GM21786 (cell line): ENCODE measurements at regions not wholly inside any gene's neighbourhood (a gene's known extent, or its start where the extent isn't known, plus 50 kb on each side); places are given as distances from the start of the nearest gene placed in this dataset.
"Not testable (repeated sequence)": the region's sequence is repeated elsewhere in the genome, so short reads cannot be mapped to it uniquely, and the experiment has no call there.

Experiments used
- ATAC-seq: cut with Tn5 transposase; IDR thresholded peaks from one replicate; pipeline ENCODE4 v1.9.1; 2021; ENCODE audit not compliant: unreplicated experiment

- no peak for ATAC-seq
Observed at GRCh38 chrX:145393702-145394235, 146.5 kb downstream of the SPANXN1 start.

GRCh38 chrX:145394344-145394743 lies 147.0 kb downstream of the SPANXN1 start:
- ATAC-seq, result no peak

GRCh38 chrX:145396612-145397011 lies 149.3 kb downstream of the SPANXN1 start:
- ATAC-seq, result no peak

DNA sequence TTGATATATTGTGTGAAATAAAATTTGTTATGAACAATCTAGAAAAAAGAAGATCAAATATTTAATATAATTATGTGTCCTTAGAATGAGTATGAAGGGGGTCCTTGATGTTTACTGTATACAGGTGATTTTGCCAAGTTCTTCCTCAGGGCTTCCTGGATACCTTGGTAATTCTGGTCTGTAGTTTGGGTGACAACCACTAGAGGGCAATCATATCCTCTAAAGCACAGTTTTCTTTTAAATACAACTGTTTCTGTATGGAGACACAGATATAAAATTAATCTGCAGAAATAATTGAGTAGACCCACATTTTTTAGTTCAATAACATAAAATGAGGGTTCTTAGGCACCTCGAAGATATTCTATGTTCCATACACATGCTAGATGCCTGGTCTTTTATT lies 157.7 kb downstream of the SPANXN1 start:
- ATAC-seq, result peak; percentile 74

DNA sequence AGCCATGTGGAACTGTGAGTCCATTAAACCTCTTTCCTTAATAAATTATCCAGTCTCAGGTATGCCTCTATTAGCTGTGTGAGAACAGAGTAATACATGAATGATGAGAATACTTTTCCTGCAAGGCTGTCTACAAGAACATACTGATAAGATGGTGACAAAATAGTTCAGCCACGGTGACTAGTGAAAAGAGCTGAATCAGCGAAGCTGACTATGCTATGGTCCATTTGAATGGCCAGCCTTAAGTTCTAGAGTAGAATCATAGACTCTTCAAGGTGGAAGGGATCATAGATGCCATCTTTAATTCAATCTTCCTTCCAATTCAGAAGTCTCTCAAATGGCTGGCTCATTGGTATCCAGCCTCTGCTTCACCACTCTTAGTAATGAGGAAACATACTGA lies 163.3 kb downstream of the SPANXN1 start:
- no peak for ATAC-seq

DNA sequence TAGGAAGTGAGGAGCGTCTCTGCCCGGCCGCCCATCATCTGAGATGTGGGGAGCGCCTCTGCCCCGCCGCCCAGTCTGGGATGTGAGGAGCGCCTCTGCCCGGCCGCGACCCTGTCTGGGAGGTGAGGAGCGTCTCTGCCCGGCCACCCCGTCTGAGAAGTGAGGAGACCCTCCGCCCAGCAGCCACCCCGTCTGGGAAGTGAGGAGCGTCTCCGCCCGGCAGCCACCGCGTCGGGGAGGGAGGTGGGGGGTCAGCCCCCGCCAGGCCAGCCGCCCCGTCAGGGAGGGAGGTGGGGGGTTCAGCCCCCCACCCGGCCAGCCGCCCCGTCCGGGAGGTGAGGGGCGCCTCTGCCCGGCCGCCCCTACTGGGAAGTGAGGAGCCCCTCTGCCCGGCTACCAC lies 188.9 kb downstream of the SPANXN1 start:
- not testable (repeated sequence) for ATAC-seq

DNA sequence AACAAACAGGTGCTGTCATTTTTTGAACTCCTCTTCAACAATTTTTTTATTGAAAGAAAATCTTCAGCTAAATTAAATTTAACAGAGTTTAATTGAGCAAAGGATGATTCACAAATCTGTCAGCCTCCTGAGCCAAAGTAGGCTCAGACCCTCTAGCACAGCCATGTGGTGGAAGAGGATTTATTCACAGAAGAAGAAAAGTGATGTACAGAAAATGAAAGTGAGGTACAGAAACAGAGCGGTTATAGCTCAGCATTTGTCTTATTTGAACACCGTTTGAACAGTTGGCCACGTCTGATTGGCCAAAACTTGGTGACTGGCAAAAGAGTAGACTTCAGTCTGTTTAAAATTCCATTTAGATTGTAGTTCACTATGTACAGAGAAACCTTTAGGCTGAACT lies 217.3 kb downstream of the SPANXN1 start:
- no peak for ATAC-seq

GRCh38 chrX:145475725-145476124 lies 228.4 kb downstream of the SPANXN1 start:
- ATAC-seq, result no peak

GRCh38 chrX:145484740-145485139 lies 237.4 kb downstream of the SPANXN1 start:
- ATAC-seq, result no peak

DNA sequence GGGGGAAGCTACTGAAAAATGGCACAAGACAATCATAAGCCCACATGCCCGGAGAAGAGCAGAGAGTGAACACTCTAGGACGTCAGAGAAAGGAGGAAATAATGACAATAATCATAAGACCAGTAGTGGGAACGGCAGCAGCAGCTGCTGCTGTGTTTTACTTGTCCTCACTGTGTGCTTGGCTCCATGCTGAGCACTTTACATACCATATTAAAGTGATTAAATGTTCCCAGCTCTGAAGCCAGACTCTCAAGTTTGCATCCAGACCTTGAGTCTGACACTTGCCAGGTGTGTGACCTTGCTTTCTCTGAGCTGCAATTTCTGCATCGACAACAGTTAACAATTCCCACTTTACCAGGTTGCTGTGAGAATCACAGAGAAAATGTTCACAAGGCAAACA lies 255.4 kb downstream of the SPANXN1 start:
- ATAC-seq, result no peak

DNA sequence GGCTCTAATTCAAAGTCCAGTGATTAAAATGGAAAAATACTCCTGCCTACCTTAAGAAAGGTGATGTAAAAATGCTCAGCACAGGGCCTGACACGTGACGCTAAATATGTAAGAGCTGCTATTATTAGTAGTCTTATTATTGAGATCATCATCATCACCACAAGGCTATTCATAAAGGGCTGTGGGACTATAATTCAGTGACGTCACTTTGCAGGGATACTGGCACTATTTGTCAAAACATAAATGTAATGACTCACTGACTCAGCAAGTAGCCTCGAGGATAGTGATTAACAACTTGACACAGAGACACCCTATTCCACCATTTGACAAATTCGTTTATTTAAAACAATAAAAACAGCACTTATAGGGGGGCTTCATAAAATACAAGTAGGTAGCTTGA lies 258.9 kb downstream of the SPANXN1 start:
- no peak for ATAC-seq

- ATAC-seq, result no peak
Observed at GRCh38 chrX:145524931-145525330, 277.6 kb downstream of the SPANXN1 start.

GRCh38 chrX:145532176-145532780 lies 285.0 kb downstream of the SPANXN1 start:
- peak; percentile 48 for ATAC-seq

DNA sequence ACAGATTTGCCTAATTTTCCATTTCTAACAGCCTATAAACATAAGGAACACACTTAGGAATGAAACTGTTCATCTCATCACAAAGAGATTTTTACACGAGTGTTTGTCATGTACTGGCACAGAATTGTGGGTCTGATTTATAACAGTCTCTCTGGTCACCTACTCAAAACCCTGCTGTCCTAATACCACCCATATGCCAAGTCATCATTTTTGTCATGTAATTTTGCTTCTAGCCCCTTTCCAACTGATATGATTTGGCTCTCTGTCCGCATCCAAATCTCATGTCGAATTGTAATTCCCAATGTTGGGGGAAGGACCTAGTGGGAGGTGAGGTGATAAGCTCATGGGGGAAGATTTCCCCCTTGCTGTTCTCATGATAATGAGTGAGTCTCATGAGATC lies 284.1 kb upstream of the SLITRK2 start:
- no peak for ATAC-seq

GRCh38 chrX:145549496-145549895 lies 268.1 kb upstream of the SLITRK2 start:
- ATAC-seq, result no peak

- ATAC-seq, result no peak
Observed at GRCh38 chrX:145552643-145553042, 265.0 kb upstream of the SLITRK2 start.

GRCh38 chrX:145553702-145554101 lies 263.9 kb upstream of the SLITRK2 start:
- no peak for ATAC-seq

- no peak for ATAC-seq
Observed at GRCh38 chrX:145563159-145563558, 254.5 kb upstream of the SLITRK2 start.

GRCh38 chrX:145609951-145610511 lies 207.6 kb upstream of the SLITRK2 start:
- ATAC-seq, result no peak

- no peak for ATAC-seq
Observed at GRCh38 chrX:145613894-145614293, 203.7 kb upstream of the SLITRK2 start.

DNA sequence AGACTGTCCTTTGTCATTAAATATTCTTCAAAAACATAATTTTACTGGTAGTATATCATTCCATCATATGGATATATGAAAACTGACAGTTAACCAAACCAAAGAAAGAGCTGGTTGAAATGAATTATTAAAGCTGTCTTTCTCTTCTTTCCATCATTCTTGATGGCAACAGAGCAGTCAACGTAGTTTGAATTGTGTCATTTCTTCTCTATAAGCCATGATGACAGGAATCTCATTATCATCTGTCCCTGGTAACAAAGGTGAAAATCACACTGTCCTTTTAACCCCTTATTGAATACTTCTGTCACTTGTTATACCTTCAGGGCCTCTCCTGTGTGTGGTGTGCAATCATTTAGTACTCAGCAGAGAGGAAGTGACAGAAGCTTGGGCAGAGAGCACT lies 197.0 kb upstream of the SLITRK2 start:
- no peak for ATAC-seq

DNA sequence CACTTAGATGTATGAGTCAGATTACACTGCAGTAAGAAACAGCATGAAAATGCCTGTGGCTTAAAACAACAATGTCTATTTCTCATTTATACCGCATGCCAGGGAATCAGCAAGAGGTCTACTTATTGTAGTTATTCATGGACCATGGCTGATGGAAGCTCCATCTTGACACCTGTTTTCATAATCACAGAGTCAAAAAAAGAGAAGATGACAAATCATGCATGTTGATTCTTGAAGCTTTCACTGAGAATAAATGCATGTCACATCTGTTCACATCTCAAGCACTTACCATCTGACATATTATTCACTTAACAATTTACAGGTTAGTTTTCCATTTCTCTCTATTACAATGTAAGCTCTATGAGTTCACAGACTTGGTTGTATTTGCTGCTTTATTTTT lies 194.2 kb upstream of the SLITRK2 start:
- no peak for ATAC-seq

- no peak for ATAC-seq
Observed at GRCh38 chrX:145630081-145630480, 187.5 kb upstream of the SLITRK2 start.
